HEK293T (cell line): ENCODE measurements at regions not wholly inside any gene's neighbourhood (a gene's known extent, or its start where the extent isn't known, plus 50 kb on each side); places are given as distances from the start of the nearest gene placed in this dataset.

Source experiments
- BHLHE40 ChIP-seq: fragments of 450-650 bp; IDR thresholded peaks from 2 replicates; pipeline ENCODE4 v1.6.1; 2016; ENCODE audit warnings: mild to moderate bottlenecking, moderate library complexity, borderline replicate concordance
- ELF4 ChIP-seq: fragments of 450-650 bp; IDR thresholded peaks from 2 replicates; pipeline ENCODE4 v1.6.1; 2017; ENCODE audit warnings: antibody characterized with exemption
- FOXA1 ChIP-seq: fragments of 450-650 bp; IDR thresholded peaks from 2 replicates; pipeline ENCODE4 v1.6.1; 2016; ENCODE audit warnings: mild to moderate bottlenecking
- FOXK2 ChIP-seq: fragments of 450-650 bp; IDR thresholded peaks from 2 replicates; pipeline ENCODE4 v1.6.1; 2016; ENCODE audit warnings: mild to moderate bottlenecking
- FOXM1 ChIP-seq: fragments of 450-650 bp; IDR thresholded peaks from 2 replicates; pipeline ENCODE4 v1.6.1; 2017; ENCODE audit warnings: mild to moderate bottlenecking, borderline replicate concordance
- HDGF ChIP-seq: fragments of 450-650 bp; IDR thresholded peaks from 2 replicates; pipeline ENCODE4 v1.6.1; 2017; ENCODE audit warnings: antibody characterized with exemption, borderline replicate concordance
- L3MBTL2 ChIP-seq: fragments of 450-650 bp; conservative IDR thresholded peaks from 2 replicates; pipeline ENCODE4 v1.6.1; 2016; ENCODE audit warnings: mild to moderate bottlenecking
- LEF1 ChIP-seq: fragments of 450-650 bp; IDR thresholded peaks from 2 replicates; pipeline ENCODE4 v1.6.1; 2017; ENCODE audit warnings: mild to moderate bottlenecking, borderline replicate concordance
- SP1 ChIP-seq: fragments of 450-650 bp; IDR thresholded peaks from 2 replicates; pipeline ENCODE4 v1.6.1; 2017
- SUZ12 ChIP-seq: fragments of 450-650 bp; IDR thresholded peaks from 2 replicates; pipeline ENCODE4 v1.6.1; 2016; ENCODE audit warnings: mild to moderate bottlenecking
- TARDBP ChIP-seq: fragments of 450-650 bp; IDR thresholded peaks from 2 replicates; pipeline ENCODE4 v1.6.1; 2016
- ZNF384 ChIP-seq: fragments of 450-650 bp; IDR thresholded peaks from 2 replicates; pipeline ENCODE4 v1.6.1; 2016

DNA sequence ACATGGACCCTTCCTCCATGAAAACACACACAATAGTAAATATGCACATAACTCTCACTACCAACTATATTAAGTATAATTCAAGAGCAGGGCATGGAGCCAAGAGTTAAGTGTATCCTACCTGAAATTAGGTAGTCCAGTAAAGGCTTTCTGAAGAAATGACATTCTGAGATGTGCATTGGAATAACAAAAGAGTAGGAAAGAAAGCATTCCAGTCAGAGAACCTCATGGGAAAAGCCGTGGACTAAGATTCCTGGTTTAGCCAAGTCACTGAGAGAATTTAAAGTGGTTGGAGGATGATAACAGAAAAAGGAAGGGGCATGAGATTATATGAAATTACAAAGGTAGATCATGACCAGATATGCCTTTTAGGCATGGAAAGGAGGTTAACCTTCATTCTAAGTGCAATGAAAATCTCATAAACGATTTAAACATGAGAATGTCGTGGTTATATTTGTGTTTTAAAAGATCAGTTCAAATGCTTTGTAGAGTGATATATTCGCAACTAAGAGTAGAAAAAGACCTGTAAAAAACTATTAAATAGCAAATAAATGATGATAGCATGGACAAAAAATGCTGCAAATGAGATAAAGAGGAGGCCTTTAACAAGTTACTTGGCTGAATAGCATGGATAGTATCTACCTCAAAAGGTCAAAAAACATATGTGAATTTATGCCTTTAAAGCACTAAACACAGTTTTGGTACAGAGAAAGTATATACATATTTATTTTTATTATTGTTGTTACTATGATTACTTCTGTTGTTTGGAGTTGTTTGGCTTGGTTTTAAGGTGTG is 767.4 kb upstream of the GHITM start:
- TF ChIP-seq SUZ12 (no peak), LEF1 (no peak), ZNF384 (no peak), BHLHE40 (no peak), SP1 (no peak), FOXM1 (no peak), HDGF (no peak), L3MBTL2 (no peak), FOXA1 (no peak), FOXK2 (no peak), ELF4 (no peak), TARDBP (no peak)
